SKM-1 (cell line): ENCODE measurements at regions not wholly inside any gene's neighbourhood (a gene's known extent, or its start where the extent isn't known, plus 50 kb on each side); places are given as distances from the start of the nearest gene placed in this dataset.

Source experiments
- DNase-seq: peaks from one replicate; lab custom pipeline; 2025; ENCODE audit not compliant: unreplicated experiment; lab: John Stamatoyannopoulos, UW

DNA sequence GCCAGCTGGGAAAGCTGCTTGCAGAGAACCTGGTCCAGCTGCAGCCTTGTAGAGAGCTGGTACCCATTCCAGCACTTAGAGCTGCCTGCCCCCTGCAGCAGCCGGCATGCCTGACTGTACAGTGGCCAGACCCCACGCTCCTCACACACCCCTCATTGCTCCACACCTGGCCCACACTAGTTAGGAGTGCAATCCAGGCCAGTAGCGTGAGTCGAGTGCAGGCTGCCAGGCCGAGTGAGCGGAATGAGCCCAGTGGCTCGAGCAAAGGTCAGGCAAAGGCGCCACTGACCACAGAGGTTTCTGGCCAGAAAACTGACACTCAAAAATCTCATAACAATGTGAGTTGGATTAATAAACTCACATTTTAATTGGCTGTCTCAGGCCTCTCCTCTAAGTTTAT, 921.7 kb upstream of the KCND2 start:
- DNase-seq, result no peak

DNA sequence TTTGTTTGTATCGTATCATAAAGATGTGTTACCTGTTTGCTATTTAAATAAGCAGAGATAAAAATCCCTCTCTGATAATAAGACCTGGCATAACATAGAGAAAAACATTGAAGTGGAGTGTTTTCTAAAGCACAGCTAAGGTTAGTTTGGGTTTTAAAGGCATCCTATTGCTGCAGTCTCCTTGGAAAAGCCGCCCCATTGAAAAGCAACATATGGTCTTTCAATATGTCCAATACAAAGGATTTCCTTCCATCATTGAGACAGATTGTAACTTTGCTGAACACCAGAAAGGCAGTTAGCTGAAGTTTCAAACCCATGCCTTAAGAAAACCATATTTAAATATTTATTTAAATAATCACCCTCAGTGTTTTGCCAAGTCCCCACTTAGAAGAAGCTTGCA, 898.5 kb upstream of the KCND2 start:
- DNase-seq, result no peak

DNA sequence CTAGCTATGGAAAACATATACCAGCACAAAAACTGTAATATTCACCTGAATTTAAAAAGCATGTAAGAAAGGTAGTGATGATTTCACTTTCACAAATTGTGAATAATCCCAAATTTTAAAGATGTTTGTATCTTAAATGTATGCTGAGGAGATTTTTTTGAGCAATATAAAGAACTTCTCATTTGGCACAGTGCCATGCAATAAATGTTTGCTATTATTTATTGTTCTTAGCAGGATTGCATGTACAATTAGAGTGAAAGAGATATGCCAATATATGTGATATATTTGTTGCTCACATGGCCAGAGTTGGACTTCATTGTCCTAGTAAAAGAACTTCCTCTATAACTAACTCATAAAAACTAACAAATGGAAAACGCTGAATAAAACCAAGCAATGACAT, 895.1 kb upstream of the KCND2 start:
- DNase-seq, result no peak

DNA sequence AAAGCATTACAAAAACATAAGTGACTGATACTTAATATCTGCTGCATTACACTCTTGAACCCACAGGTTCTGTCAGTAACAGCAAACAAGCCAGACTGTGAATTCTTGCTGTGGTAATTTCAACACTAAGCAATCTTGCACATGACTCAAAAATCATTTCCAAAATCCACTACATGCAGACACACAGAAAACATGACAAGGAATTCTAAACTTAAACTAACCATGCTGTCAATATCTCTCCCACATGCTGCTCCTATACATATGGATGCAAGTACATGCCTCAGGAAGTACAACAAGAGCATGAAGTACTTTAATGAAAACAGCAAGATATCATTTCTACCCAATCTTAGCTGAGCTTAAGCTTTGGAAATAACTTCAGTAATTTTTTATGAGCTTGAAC, 890.2 kb upstream of the KCND2 start:
- no peak for DNase-seq

DNA sequence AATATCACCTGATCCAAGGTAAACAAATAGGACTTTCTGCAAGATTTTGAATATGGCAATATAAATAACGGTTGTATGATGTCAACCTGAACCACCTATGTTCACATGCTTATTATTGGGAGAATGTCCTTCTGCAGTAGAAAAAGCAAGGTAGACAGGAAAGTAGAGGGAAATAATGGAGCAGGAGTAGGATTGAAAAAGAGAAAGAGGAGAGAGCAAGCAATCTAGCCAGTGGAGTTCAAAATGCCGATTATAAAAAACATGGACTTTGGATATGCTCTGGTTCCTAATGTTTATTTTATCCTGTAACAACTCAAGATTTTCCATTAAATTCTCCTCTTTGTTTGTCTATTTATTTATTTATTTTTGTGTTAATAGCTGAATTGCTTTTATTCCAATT, 878.0 kb upstream of the KCND2 start:
- no peak for DNase-seq

DNA sequence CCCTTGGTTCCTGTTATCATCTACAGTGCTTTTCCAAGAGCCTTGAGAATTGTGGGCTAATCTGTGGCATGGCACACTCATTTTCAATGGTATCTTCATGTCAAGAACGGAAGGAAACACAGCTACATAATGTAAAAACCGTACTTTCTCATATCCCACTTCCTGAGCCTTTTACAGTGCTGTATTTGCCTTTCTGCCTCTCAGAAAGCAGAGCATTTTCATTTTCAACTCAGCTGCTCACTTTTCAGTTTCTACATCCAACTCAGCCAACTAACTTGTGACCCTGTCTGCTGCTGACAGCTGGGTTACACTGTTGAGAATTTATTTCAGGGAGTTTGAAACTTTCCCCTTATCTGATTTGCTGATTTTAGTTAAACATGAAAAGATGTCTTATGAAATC, 875.8 kb upstream of the KCND2 start:
- DNase-seq, result no peak

DNA sequence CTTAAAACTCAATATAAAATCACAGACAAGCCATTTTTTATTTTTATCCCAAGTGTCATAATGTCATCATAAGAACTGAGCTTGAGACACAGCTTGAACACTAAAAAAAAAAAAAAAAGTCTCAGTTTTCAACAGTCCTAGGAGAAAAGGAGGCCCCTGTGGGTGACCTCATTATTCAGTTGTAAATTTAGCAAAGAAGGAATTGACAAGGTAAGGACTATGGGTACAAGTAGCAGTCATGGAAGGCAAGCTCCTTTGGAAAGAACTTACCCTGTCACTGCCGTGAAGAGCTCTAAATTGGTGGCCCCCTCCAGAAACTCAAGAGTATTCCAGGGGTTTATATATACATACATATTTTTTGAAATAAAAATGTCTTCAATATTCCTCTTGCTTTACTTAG, 864.4 kb upstream of the KCND2 start:
- no peak for DNase-seq

DNA sequence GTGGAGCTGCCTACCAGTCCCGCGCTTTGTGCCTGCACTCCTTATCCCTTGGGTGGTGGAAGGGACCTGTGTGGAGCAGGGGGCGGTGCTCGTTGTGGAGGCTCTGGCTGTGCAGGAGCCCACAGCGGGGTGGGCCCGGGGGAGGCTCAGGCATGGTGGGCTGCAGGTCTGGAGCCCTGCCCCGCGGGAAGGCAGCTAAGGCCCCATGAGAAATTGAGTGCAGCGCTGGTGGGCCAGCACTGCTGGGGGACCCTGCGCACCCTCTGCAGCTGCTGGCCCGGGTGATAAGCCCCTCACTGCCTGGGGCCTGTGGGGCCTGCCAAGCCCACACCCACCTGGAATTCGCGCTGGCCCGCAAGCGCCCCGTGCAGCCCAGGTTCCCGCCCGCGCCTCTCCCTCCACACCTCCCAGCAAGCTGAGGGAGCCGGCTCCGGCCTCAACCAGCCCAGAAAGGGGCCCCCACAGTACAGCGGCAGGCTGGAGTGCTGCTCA, 859.6 kb upstream of the KCND2 start:
- no peak for DNase-seq

DNA sequence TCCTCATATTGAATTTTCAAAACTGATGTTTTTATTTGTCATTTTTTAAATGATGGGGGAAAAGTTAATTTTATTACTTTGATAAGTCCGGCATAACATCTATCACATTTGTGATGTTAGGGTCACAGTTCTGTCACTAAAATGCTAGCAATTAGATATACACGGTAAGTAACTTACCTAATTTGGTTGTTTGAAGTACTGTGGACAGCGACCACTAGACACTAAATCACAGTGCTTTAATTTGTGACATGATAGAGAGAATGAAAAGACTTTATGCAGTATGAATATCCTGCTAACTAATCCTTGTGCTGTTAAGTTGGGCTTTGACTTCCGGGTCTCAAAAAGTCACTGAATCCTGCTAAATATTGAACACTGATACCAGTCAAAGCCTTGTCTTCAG, 857.3 kb upstream of the KCND2 start:
- no peak for DNase-seq

DNA sequence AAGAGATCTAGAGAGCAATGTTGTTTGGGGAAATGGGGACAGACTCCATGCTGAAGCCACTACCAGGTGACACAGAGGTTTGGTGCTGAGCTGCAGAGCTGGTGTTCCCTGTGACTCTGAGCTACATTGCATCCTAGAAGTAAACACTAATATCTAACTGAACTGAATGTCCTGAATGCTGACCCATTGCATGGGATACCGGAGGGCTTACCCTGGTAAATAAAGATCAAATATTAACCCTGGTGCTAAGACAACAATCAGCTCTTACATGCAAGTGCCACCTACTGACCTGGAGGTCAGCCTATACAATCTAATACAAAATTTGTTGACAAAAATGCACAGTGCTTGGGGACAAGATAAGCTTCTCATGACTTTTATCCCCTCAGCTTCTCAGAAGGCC, 851.3 kb upstream of the KCND2 start:
- DNase-seq, result no peak

DNA sequence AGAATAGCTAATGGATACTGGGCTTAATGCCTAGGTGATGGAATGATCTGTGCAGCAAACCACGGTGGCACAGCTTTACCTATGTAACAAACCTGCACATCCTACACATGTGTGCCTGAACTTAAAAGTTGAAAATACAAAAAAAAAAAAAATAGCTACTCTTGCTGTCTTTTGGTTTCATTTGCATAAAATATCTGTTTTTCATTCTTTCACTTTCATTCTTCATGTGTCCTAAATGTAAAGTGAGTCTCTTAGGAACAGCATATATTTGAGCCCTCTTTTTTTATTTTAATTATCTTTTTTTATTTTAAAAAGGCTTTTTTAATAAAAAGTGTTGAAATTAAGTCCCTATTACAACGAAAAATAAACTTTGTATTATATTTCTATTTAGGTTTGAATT, 836.1 kb upstream of the KCND2 start:
- no peak for DNase-seq

DNA sequence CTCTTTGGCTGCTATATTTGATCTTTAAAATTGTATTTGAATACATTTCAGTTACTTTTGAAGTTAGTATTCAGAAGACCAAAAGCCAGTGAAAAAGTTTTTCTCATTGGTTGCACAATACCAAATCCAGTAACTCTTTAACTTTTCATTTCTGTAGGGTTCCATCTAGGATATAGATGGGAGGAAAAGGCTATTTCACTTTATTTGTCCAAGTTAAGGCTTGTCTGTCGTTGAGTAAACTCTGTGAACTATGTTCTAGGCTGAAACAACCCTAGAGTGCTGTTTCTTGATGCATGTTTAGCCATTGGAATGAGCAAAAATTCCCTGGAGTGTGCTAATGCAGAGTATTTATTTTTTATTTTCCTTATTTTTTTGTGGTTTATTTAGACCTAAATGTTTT, 834.7 kb upstream of the KCND2 start:
- DNase-seq, result no peak

DNA sequence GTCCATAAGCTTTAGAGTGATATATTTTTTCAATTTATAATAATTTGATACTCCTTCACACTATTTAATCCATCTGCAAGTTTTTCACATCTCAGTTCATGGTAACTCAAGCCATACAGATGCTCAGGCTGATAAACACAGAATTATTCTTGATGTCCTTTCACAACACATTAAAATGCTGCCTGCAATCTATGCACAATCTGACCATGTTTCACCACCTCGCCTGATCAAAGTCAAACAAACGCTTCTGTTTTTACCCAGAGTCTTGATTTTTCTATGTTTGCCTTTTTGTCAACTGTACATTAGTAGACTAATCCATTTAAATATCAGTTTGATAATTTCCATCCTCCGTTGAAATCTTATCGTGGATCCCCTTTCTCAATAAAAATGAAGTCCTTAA, 833.8 kb upstream of the KCND2 start:
- DNase-seq, result no peak

DNA sequence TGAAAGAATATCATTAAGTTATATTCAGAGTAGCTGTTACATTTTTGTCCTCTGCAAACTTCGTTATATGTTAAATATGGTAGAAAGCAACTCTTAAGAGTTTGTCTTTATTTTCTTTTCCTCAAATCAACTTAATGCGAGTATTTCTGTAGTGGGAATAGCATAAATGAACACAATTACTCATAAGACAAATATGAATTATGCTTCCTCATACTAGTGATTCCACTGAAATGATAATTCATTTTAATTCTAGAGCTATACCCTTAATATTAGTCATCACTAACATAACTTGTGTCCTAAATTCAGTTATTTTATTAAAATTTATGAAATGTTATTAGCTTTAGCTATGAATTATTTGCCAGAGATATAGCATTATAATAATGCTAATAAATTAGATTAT, 820.6 kb upstream of the KCND2 start:
- no peak for DNase-seq

DNA sequence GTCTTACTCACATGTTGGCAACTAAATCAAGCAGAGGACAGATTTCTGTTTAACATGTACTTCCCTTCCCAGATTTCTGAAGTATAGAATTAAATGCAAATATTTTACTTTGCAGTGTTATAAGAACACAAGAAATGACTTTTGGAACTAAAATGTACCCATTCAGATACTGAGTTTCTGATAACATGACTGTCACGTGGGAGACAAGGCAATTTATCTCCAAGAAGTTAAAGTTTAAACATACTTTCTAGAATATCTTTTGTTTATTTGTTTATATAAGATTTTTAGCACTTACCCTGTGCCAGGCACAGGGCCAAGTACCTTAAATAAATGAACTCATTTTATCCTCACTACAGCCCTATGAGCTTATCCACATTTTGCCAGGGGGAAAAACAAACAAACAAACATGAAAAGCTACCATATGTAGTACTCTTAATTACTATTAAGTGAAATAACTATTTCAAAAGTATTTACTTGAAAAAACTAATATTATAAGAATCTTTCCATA, 807.1 kb upstream of the KCND2 start:
- no peak for DNase-seq

DNA sequence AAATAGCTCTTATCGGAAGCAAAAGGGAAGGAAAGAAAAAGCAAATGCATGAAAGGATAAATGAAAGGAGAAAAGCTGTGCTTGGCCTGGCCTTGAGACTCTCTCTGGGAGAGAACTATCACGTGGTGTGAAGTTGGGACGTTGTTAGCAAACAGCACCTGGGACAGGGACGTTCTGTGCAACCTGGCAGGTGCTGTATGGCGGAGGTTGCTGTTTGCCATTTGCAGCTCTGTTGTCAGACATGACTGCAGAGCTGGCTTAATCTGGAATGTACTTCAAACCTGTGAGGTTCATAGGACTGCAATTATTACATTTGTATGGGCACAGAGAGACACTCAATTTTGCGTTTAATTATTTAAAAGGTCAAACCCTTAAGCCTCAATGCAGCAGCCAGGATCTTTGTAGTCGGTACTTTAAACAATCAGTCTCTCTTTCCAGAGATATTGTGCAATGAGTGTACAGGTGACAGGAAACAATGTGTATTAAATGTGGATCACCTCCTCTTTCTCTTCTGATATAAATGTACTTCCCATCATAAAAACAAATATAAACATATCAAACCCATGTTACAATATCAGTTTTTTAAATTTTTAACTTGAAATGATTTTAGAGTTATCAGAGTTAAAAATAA, 800.5 kb upstream of the KCND2 start:
- no peak for DNase-seq

DNA sequence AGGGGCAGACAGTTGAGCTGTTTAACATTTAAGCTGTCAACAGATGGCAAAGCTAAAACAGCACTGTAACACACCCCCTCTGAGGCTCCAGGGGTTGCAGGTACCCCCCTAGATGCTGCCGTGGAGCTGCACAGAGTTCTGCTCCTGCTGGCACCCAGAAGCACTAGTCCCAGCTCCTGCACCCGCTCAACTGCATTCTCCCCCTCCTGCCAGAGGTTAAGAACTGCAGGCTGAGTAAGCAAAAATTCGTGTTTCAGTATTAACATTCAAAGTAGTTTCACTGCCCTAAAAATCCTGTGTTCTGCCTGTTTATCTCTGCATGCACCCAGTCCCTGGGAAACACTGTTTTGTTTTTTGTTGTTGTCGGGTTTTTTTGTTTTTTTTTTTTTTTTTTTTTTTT, 790.8 kb upstream of the KCND2 start:
- peak; percentile 11 for DNase-seq

DNA sequence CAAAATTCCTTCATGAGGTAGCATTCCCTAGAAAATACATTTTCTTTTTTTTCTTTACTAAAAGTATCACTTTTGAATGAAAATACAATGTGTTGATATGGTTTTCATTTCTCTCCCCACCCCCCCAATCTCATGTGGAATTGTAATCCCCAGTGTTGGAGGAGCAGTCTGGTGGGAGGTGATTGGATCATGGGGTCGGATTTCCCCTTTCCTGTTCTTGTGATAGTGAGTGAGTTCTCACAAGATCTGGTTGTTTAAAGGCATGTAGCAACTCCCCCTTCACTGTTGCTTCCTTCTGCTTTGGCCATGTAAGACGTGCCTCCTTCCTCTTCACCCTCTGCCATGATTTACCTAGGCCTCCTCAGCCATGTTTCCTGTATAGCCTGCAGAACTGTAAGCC, 790.3 kb upstream of the KCND2 start:
- no peak for DNase-seq

DNA sequence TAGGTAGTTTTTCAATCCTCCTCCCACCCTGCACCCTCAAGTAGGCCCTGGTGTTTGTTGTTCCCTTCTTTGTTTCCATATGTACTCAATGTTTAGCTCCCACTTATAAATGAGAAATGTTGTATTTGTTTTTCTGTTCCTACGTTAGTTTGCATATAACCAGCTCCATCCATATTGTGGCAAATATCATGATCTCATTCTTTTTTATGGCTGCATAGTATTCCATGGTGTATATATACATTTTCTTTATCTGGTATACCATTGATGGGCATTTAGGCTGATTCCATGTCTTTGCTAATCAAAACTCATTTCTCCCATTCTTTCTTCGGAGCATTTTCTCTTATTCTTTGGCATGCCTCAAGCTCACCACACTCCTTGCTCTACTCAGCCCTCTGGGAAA, 789.6 kb upstream of the KCND2 start:
- DNase-seq, result no peak

DNA sequence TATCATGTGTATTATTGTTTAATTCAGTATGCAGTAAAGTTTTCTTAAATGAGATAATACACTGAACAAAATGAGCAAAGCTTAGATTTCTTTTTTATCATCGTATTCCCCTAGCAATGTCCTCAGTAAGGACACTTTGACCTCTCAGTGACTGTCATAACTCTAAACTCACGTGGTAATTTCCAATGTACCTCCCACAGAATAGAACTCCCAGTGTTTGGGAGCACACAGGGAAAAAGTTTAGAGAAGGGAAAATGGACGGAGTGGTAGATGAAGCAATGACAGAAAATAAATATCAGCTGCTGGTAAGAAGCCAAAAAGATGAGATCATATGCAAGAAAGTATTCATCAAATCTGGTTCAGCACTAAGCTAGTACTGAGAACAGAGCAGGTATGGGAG, 758.6 kb upstream of the KCND2 start:
- no peak for DNase-seq

DNA sequence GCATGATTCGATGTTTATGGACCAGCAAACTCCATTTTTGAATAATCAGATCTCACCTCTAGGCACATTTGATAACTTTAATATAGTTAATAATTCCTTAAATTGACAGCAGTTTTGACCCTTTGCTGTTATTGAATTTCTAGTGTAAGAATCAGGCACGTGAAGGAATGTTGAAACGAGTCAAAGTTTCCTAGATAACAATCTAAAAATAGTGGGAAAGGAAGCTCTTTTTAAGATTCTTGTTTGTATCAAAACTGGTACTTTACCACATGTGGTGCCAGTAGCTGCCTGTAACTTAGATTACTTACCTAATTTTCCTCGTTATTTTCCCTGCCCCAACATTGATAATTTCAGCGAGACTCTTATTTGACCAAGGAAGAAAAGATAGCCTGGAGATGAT, 757.8 kb upstream of the KCND2 start:
- no peak for DNase-seq

DNA sequence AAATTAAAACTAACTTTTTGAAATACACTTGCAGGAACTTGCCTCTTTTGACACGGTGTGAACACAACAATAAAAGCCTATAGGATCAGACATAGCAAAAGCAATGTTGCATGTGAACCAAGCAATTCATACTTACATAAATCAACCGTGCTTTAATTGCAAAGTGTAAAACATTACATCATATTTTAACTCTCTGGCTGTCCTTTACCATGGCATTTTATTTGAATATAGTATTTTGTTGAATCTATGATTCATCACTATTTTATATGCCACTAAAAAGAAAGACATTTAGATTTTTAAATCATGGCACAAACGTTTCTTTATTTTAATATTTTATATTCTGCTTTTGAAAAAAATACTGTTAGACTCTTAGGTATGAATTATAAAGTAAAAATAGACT, 757.0 kb upstream of the KCND2 start:
- no peak for DNase-seq

DNA sequence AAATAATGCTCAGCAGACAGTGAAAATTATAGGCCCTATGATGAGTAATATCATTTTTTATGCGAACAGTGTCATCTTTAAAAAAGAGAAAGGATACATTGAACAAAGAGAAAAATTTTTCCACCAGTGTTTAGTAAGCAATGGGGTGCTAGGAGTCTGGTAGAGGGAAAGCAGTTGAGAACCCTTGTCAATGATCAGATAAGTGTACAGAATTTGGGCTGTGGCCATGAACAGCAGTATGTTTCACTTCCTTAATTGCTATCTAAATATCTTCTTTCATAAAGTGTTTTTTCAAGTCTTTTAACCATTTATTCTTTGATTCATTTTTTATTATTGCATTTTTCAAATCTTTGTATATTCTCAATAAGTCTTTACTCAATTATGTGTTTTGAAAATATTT, 750.7 kb upstream of the KCND2 start:
- no peak for DNase-seq
